Mucosa of gallbladder (tissue), 1 donor: ENCODE measurements at regions not wholly inside any gene's neighbourhood (a gene's known extent, or its start where the extent isn't known, plus 50 kb on each side); places are given as distances from the start of the nearest gene placed in this dataset.
"Not testable (repeated sequence)": the region's sequence is repeated elsewhere in the genome, so short reads cannot be mapped to it uniquely, and the experiment has no call there.

ENCODE experiments used
- DNase-seq: peaks from one replicate; pipeline ENCODE4 v3.0.0-alpha.2; 2020; ENCODE audit warnings: low spot score
- donor health status: DM: no; HTN: no; CAD: no.

DNA sequence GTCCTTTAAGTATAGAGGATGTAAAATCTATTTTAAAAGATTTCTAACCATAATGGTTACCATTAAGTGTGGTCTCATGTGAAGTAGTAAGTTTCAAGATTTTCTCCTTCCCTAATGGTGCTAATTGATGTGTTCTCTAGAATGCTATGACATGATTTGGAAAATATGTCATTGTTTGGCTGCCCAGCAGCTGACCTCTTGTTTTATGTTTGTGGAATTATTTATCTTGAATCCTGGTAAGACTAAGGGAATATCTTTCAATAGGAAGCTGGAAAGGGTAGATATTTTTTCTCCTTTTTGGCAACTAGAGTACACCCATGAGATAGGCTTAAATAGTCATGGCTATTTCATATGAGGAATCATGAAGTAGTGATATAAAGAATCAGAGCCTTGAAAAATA is 139.8 kb upstream of the CHODL start:
- DNase-seq, result no peak

DNA sequence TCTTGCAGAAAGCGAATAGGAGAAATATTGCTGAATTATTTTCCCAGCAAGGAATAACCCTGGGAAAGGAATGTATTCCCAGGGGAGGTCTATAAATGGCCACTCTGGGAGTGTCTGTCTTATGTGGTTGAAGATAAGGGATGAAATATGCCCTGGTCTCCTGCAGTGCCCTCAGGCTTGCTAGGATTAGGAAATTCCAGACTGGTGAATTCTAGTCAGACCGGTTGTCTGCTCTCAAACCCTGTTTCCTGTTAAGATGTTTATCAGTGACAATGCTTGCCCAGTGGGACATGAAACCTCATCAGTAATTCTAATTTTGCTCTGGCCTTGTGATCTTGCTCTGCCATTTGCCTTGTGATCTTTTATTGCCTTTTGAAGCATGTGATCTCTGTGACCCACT is 148.2 kb upstream of the CHODL start:
- DNase-seq, result not testable (repeated sequence)

DNA sequence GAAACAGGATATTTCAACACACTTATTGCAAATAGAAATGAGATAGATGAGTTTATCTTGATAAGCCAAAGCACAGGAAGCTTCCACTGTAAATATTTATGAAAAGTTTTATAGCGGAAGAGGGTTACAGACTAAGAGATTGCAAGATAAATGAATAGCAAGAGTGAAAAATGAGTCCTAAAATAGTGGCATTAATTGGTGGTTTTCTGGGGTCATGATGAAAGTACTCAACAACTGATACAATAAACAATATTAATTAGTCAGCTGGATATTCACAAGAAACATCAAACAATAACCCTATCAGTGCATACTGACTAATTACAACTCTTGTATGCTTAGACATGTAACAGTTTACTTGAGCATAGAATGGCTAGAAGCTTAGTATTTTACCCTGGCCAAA is 154.8 kb upstream of the CHODL start:
- no peak for DNase-seq

DNA sequence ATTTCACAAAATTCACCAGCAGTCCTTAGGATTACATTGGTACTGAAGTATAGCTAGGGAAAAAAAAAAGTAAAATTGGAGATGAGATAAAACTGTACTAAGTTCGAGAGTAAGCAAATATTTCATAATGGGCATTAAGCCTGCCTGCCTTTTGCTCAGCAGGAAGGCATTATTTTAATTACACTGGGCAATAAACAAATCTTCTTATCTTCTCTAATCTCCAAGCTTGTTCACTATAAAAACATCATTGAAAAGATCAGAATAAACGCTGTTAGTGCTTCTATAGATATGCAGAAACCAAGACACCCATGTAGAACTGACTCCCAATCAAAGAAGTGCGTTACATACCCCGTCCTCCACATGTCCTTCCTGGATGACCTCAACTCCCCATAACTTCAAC is 174.2 kb upstream of the CHODL start:
- DNase-seq, result no peak

DNA sequence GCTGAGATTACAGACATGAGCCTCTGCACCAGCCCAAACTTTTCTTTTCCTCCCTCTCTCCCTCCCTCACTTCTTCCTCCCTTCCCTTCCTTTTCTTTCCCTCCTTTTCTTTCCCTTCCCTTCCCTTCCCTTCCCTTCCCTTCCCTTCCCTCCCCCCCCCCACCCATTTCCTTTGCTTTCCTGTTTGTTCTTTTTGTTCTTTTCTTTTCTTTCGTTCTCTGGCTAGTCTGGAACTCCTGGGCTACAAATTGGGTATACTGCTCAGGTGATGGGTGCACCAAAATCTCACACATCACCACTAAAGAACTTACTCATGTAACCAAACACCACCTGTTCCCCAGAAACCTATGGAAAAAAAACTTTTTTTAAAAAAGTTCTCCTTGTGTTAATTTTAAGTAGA is 174.8 kb upstream of the CHODL start:
- DNase-seq, result no peak

DNA sequence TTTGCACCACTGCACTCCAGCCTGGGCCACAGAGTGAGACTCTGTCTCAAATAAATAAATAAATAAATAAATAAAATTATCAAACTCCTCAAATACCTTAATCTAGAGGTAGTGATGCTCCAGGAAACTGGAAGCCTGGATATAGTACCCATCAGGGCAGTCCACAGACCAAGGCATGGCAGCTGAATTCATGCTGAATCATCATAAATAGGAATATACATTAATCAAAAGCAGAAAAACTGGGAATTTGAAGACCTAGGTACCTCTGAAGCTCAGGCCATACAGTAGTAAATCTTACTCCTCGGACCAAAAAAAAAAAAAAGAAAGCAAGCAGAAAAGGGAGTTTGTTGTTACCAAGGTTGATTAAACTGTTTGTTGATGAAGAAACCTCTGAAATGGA is 184.2 kb upstream of the CHODL start:
- DNase-seq, result no peak

DNA sequence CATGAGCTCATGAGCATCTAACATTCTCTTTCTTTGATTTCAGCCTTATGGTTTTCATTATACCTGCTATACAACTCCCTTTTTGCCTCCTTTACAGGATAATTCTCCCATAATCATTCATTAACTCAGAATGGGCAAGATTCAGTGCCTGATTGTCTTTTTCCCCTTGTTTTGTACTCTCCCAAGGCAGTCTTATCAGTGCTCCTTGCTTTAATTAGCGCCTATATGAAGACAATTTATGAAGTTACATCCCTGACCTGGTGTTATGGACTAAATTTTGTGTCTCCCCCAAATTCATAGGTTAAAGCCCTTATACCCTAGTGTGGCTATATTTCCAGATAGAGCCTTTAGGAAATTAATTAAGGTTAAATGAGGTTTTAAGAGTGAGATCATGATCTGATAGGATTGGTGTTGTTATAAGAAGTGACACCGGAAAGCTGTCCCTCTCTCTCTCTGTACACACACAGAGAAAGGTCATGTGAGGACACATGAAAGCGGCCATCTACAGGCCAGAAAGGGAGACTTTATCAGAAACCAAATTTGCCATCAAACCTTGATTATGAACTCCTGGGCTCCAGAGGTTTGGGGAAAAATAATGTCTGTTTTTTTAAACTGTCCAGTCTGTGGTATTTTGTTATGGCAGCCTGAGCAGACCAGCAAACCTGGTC is 185.8 kb upstream of the CHODL start:
- no peak for DNase-seq

DNA sequence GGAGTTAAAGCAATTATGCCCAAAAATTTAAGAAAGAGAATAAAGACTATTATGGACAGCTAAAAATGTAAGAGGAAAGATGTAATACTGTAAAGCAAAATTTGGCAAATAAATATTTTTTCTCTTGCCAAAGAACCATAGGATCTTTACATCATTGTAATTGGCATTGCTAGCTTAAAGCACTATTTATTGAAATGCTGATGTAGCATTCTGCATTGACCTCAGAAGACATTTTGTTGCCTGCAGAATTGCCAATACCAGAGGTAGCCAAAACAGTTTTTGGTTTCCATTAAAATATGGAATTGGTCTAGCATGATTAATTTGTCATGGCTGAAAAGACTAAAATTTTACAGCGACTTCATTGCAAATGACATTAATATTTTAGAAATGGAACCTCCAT is 191.5 kb upstream of the CHODL start:
- no peak for DNase-seq

DNA sequence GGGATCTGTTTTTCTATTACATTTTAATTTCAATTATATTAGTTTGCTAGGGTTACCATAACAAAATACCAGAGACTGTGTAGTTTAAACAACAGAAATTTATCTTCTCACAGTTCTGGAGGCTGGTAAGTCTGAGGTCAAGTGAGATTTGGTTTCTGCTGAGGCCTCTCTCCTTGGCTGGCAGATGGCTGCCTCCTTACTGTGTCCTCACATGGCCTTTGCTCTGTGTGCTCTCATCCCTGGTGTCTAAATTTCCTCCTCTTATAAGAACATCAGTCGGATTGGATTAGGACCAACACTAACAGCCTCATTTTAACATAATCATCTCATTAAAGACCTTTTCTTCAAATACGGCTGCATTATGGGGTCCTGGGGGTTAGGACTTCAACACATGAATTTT is 195.2 kb upstream of the CHODL start:
- no peak for DNase-seq

DNA sequence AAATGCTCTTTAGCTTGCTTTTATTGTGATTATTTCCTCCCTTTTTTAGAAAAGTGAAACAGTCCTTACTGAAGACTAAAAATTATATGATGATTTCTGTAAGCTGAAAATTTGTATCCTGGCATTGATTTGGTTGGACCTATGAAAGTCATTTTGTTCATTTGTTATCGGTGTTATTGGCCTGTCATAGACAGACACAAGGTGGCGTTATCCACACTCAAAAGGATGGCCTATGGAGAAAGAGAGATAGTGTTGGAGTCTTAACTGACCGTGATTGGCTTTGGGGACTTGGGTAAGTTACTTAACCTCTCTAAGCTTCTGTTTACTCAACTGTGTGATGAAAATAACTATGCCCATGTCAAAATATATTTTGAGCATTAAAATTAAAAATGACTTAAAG is 203.6 kb upstream of the CHODL start:
- DNase-seq, result no peak

DNA sequence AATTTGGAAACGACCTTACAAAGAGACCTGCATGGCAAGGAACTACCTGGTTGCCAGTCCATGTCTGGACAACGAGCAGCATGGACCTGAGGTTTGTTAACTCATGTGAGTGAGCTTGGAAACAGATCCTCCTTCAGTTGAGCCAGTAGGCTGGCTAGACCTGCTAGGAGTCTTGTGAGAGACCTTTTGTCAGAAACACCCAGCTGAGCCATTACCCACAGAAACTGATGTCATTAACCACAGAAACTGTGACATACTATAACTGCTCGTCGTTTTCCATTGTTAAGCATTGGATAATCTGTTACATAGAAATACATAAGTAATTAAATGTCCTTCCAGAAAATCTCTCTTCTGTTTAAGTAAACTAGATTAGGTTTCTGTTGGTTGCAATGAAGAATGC is 211.1 kb upstream of the C21orf91 start:
- no peak for DNase-seq

DNA sequence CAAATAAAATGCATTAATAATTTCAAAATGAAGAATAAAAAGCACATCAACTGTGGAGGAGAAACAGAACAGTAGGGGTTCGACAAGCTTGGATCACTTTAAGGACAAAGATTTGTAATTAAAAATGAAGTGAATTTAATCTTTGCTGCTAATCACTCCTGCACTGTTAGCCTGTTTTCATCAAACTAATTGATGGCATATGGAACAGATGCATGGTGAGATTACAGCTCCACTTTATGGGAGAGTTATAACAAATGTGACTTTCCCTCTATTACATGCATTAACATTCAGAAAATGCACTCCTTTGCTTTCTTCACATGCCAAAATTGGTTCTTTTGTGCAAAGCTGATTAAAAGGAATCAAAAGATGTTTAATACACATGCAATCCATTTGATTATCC is 207.2 kb upstream of the C21orf91 start:
- DNase-seq, result no peak

DNA sequence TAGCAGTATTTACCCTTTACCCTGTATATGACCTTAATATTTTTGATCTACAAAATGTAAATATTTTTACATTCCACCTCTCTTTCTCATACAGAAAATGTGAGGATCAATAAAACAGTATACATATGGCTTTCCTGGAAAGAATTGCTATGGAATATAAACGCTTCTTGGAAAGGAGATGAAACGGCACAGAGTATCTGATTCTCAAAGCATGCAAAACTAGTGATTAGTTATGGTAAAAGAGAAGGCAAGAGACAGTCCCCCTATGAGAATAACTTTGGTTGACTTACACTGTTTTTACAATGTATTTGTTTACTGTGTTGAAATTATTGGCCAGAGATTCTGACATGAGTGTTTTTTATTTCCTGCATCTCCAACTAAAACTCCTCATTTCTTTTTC is 204.6 kb upstream of the C21orf91 start:
- DNase-seq, result no peak

DNA sequence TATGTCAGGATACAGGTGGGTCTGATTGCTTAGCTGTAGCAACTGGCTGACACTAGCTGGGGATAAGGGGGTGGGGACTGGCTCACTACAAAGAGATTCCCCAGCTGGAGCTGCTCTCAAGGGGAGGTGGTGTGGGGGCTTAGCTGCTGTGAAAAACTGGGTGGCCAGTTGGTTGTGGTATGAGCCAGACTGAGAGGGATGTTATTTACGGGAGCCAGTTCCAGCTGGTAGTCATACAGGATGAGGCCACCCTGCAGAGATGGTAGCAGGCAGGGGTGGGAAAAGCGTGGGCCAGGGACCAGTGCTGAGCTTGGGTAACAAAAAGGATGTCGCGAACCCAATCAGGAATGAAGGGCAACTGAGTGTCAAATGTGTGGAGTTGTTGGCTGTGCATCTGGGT is 204.0 kb upstream of the C21orf91 start:
- DNase-seq, result no peak

DNA sequence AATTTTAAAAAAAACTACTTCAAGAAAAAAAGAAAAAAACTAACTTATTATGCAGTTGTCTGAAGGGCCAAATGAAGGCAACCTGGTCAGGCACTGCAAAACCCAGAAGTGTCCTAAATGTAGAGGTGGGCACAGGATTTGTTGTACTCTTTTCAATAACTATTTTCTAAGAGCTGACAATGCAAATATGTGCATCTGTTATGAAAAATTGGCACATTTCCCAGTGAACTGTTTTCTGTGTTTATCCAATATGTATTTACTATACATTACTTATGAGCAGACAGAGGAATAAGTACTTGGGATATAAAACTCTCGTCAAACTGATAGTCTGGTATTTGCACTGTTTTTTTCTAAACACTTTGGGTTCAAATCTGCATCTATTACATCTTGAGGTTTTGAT is 188.0 kb upstream of the C21orf91 start:
- no peak for DNase-seq

DNA sequence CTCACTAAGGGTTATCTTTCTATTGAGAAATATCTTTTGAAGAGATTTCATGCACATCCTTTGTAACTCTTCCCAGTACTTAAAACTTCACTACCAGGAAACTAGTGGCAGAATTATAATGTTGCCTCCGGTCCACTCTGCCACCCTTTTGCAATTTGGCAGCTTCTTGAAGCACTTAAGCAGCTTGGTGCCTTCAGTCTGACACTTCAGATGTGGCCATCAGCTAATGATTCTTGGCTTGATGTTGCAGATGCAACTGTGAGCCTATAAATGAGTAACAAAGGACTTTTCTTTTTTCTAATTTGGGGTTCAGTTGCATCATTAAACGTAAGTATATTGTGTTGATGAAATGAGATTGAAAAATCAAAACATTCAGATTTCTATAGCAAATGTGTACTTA is 187.5 kb upstream of the C21orf91 start:
- no peak for DNase-seq

DNA sequence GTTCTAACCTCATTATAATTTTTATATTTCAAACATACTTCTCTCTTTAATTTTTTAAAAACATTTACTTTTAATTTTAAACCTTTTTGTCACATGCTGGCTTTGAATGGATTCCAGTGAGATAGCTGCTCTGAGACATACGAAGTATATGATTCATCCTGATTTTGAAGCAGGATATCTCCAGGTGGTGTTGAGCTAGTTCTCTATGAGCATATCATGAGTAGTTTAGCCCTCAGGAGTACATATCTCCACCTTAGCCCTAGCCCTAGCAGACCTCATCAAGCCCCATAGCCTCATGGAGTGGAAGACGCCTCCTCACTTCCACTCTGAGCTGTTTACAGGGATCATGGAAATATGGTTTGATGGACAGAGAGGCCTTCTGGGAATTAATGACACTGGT is 183.2 kb upstream of the C21orf91 start:
- no peak for DNase-seq

DNA sequence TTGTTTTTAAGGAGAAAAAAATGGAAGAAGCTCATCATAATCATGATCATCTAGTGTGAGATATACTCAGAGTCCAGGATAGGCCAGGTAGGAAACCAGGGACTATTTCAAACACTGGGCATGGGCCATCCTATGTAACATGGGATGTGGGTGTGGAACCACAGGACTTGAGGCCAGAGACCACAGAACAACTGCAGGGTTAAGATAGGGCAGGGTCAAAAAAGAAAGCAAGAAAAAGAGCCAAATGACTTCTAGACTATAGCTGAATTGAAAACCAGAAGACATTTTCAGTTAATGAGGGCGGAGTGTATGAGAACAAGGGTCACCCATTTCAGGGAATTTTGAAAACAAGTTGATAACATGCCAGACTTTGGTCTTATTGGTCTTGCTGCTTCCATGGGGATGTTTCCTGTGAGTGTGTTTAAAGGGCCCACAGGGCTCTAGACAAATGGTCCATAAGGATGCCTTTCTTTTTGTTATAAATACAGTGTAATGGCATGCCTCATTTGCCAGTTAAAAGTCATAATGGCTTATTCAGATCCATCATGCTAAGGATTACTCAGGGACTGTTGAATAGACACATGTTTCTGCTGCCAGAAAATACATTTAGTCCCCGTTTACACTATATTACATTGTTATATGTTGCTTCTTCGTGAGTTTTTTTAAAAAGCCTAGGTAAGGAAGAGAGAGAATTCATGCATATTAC is 182.0 kb upstream of the C21orf91 start:
- DNase-seq, result no peak

DNA sequence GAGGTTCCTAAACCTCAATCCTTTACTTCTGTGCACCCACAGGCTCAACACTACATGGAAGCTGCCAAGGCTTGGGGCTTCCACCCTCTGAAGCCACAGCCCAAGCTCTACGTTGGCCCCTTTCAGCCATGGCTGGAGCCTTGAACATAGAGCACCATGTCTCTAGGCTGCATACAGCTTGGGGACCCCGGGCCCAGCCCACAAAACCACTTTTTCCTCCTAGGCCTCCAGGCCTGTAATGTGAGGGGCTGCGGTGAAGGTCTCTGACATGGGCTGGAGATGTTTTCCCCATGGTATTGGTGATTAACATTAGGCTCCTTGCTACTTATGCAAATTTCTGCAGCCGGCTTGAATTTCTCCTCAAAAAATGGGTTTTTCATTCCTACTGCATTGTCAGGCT is 179.4 kb upstream of the C21orf91 start:
- not testable (repeated sequence) for DNase-seq

DNA sequence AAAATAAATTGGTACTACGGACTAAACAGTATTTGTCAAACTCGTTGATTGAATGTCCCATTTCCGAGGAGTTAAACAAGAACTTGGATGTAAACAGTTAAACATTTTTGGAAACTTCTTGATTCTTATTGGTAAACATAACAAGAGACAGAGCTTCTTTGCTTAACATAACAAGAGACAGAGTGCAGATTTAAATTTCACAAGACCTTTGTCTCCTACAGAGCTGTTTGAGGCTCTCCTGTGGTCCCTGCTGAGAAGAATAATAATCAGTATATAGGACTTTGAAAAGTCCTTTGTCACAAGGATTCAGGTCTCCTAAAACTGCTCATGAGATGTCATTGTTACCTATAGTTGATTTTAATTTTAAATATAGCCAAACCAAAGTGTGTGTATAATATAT is 170.6 kb upstream of the C21orf91 start:
- DNase-seq, result no peak

DNA sequence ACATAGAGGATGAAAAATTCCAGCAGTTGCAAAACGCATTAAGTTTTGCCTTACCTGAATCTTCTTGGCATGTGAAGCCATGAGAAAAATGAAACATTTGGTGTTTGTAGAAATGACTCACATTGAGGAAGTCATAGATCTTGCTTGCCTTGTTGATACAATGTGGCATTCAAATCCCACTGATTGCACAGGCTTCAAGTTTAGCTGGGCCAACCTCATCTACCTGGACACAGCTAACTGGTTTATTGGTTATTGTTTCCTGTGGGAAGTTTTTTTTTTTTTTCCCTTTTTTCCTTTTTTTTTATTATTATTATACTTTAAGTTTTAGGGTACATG is 168.9 kb upstream of the C21orf91 start:
- DNase-seq, result no peak

DNA sequence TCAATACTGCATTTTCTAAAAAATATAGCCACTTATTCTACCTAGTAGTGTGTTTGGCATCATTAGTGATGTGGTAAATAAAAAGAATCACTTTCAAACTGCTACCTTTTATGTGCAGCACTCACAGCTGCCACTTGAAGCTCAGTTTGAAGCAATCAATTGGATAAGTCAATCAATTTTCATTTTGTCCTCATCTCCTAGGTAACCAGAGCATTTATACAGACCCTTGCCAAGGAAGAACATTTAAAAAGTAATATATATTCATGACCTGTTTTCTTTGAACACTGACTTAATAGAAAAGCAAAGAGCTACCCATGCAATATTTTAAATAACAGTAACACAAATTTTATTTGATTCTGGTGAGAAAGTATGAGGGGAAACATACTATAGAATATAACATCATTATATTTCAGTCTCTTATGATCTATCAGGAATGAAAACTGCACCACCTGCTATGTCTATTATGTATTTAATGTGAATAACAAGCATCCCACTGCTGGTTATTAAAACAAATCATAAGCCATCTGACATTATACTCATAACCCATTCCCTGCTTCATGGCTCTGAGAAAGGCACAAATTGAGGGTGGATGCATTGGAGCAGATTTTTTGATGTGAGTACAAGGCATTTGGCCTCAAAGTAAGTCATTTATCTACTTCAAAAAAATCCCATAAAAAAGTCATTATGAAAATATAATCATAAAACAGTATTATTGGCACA is 168.4 kb upstream of the C21orf91 start:
- no peak for DNase-seq

DNA sequence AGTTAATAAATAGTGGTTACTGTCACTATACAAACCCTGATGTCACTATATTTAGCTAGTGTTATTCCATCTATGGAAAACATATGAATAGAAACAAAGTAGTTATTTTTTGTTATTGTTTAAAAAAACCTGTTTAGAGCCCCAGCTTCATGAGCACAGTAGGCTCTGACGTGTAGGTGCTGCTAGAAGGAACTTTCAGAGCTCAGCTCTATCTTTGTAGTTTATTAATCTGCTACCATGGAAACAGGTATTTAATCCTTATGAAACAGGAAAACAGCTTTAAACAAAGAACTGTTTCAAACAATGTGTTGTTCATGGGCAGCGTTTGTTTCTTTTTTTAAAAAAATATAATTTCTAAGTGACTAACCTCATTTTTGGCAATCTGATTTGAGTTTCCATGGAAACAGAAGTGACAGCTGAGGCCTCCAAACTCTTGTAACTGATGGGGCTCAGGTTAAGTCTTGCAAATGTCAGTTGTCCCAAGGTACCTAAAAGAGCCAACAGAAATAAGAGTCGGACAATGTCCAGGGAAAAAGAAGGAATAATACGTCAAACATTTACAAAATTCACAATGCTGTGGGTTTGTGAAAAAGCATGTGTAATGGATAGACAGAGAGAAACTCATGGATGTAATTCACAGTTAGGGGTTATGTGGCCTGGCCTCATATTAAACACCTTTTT is 162.0 kb upstream of the C21orf91 start:
- no peak for DNase-seq
